ENCODE measurements at regions not wholly inside any gene's neighbourhood (a gene's known extent, or its start where the extent isn't known, plus 50 kb on each side); places are given as distances from the start of the nearest gene placed in this dataset.

DNA sequence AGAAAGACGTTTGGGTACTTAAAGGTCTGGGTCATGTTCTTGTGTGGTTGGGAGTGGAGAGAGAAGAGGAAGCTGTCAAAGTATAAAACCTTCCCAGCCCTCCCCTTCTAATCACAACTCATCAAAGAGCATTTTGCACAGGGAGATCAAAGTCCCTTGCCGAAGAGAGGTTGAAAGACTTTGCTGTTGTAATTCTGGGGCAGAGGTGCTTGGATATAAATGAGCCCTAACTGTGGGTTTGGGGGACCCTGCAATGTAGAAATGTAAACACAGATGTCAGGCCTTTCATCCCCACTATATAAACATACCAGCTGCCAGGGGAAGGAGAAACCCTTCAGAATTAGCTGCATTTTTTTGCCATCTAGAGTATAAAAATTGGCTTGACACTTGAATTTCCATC, 182.1 kb downstream of the ETAA1 start:
- no peak for TF ChIP-seq EZH2 (IDR thresholded peaks at IDR 0.05; ENCODE audit: low read length)
- TF ChIP-seq, protein P1, sequence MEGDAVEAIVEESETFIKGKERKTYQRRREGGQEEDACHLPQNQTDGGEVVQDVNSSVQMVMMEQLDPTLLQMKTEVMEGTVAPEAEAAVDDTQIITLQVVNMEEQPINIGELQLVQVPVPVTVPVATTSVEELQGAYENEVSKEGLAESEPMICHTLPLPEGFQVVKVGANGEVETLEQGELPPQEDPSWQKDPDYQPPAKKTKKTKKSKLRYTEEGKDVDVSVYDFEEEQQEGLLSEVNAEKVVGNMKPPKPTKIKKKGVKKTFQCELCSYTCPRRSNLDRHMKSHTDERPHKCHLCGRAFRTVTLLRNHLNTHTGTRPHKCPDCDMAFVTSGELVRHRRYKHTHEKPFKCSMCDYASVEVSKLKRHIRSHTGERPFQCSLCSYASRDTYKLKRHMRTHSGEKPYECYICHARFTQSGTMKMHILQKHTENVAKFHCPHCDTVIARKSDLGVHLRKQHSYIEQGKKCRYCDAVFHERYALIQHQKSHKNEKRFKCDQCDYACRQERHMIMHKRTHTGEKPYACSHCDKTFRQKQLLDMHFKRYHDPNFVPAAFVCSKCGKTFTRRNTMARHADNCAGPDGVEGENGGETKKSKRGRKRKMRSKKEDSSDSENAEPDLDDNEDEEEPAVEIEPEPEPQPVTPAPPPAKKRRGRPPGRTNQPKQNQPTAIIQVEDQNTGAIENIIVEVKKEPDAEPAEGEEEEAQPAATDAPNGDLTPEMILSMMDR (optimal IDR thresholded peaks at IDR 0.05 in 1 of 3, IDR thresholded peaks at IDR 0.05 in 1 of 3, conservative IDR thresholded peaks at IDR 0.05 in 1 of 3; ENCODE audit: extremely low read depth in 1 of 3, insufficient read depth in 2 of 3, low read length in 3 of 3) = no peak
